ENCODE measurements at regions not wholly inside any gene's neighbourhood (a gene's known extent, or its start where the extent isn't known, plus 50 kb on each side); places are given as distances from the start of the nearest gene placed in this dataset.

DNA sequence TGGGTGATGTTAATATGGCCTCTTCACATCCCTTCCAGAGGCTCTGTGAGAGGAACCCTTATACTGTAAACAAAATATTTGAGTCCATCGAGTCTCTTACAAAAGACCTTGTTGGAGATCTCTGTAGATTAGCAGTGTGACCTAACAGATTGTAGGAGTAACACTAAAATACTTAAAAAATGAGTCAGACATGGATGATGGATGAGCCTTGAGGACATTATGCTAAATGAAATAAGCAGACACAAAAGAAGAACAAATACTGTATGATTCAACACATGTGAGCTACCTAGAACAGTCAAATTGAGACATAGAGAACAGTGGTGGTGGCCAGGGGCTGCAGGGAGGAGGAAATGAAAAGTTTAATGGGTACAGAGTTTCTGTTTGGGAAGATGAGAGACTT, 152.2 kb upstream of the UBL3 start:
- TF ChIP-seq EZH2 (IDR thresholded peaks at IDR 0.05; ENCODE audit: insufficient read depth, poor library complexity, severe bottlenecking) (no peak), EZH2phosphoT487 (IDR thresholded peaks at IDR 0.05; ENCODE audit: insufficient read depth, low read depth) (no peak)
